GM21737 (cell line): ENCODE measurements at regions not wholly inside any gene's neighbourhood (a gene's known extent, or its start where the extent isn't known, plus 50 kb on each side); places are given as distances from the start of the nearest gene placed in this dataset.

ENCODE experiments used
- ATAC-seq: cut with Tn5 transposase; IDR thresholded peaks from one replicate; pipeline ENCODE4 v1.9.1; 2021; ENCODE audit warnings: mild to moderate bottlenecking, moderate library complexity; ENCODE audit not compliant: unreplicated experiment

- no peak for ATAC-seq
These were observed 543.3 kb upstream of the MAP3K7 start for GRCh38 chr6:91130126-91130525.

- no peak for ATAC-seq
These were observed 540.9 kb upstream of the MAP3K7 start for GRCh38 chr6:91127752-91128151.

- no peak for ATAC-seq
These were observed 540.0 kb upstream of the MAP3K7 start for GRCh38 chr6:91126876-91127275.

GRCh38 chr6:91117550-91117949, 530.7 kb upstream of the MAP3K7 start:
- no peak for ATAC-seq

GRCh38 chr6:91114123-91114708, 527.3 kb upstream of the MAP3K7 start:
- no peak for ATAC-seq

- no peak for ATAC-seq
These were observed 519.2 kb upstream of the MAP3K7 start for GRCh38 chr6:91106083-91106482.

GRCh38 chr6:91105532-91105931, 518.7 kb upstream of the MAP3K7 start:
- no peak for ATAC-seq

GRCh38 chr6:91099479-91099878, 512.6 kb upstream of the MAP3K7 start:
- ATAC-seq, result no peak

- ATAC-seq, result no peak
These were observed 511.1 kb upstream of the MAP3K7 start for GRCh38 chr6:91098006-91098405.

- no peak for ATAC-seq
These were observed 510.5 kb upstream of the MAP3K7 start for GRCh38 chr6:91097364-91097763.

GRCh38 chr6:91094806-91095475, 508.1 kb upstream of the MAP3K7 start:
- ATAC-seq, result no peak

GRCh38 chr6:91094341-91094740, 507.5 kb upstream of the MAP3K7 start:
- ATAC-seq, result no peak

- no peak for ATAC-seq
These were observed 502.1 kb upstream of the MAP3K7 start for GRCh38 chr6:91088976-91089375.

- ATAC-seq, result no peak
These were observed 501.6 kb upstream of the MAP3K7 start for GRCh38 chr6:91088515-91088914.

- no peak for ATAC-seq
These were observed 501.0 kb upstream of the MAP3K7 start for GRCh38 chr6:91087908-91088307.

- ATAC-seq, result no peak
These were observed 496.3 kb upstream of the MAP3K7 start for GRCh38 chr6:91083211-91083610.

- no peak for ATAC-seq
These were observed 495.5 kb upstream of the MAP3K7 start for GRCh38 chr6:91082311-91082832.

- peak; percentile 62 for ATAC-seq
These were observed 494.7 kb upstream of the MAP3K7 start for GRCh38 chr6:91081452-91082067.

GRCh38 chr6:91080871-91081270, 494.0 kb upstream of the MAP3K7 start:
- no peak for ATAC-seq

GRCh38 chr6:91079969-91080368, 493.1 kb upstream of the MAP3K7 start:
- ATAC-seq, result no peak

GRCh38 chr6:91075244-91075976, 488.5 kb upstream of the MAP3K7 start:
- ATAC-seq, result no peak

GRCh38 chr6:91063362-91063761, 476.5 kb upstream of the MAP3K7 start:
- no peak for ATAC-seq
